ENCODE measurements at regions not wholly inside any gene's neighbourhood (a gene's known extent, or its start where the extent isn't known, plus 50 kb on each side); places are given as distances from the start of the nearest gene placed in this dataset.
A peak's percentile ranks its signal among the peaks of the same experiment; 100 is the strongest.

DNA sequence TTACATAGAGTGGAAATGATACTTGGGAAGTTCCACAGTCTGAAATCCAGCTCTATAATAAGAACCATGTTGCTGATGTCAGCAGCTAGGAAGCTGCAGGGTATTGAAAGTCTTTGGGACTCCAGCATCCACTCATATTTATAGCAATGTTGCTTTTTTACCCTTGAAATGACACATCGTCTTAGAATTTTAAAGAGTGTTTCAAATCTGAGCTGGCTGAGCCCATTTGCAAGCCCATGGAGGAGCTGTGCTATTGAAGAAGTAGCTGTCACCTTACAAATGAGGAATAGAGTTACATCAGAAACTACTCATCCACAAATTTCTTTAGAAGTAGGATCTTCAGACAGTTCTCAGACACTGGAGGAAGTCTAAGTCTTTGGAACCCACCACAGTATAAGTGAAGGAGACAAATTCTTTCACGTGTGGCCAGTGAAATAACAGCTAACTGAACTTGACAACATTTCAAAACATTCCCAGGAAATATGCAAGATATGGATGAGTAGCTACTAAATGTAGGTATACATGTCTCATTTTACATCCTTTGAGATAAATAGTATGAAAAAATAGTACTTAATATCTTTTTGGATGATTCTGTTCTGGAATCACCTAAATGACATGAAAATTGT is 203.6 kb downstream of the ZNF365 start (continued):
- TF ChIP-seq, protein P1, sequence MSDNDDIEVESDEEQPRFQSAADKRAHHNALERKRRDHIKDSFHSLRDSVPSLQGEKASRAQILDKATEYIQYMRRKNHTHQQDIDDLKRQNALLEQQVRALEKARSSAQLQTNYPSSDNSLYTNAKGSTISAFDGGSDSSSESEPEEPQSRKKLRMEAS (IDR thresholded peaks at IDR 0.05; ENCODE audit: low read depth) = no peak
- TF ChIP-seq TCF12 (IDR thresholded peaks at IDR 0.05) (peak; percentile 22; the same call in 1 of the 2 replicates), RXRA (IDR thresholded peaks at IDR 0.05; ENCODE audit: borderline replicate concordance, low read depth) (0 out of 2 replicates have a peak, but pooled peaks have one; percentile 9), GATA2 (CRISPR knock-in tag; IDR thresholded peaks at IDR 0.05) (no peak), MEF2A (IDR thresholded peaks at IDR 0.05; ENCODE audit: borderline replicate concordance, low read depth) (peak; percentile 51; the same call in 1 of the 2 replicates)

DNA sequence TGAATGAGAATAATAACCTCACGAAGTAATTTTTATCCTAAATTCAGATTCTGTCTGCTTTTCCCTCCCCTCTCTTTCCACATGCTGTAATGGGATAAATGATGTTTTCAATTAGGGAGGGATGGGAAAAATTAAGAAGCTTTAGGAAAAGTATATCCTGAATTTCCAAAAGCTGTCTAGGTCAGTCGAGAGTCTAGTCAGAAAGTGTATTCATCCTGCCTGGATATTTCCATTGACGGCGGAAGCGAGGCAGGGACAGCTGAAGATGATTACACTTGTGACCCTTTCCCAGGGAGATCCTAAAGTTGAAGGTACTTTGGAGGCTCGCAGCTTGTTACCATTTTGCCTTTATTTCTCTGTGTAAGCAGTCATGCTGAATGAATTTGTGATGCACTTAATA is 204.1 kb downstream of the ZNF365 start:
- Histone ChIP-seq H2AFZ (ENCODE audit: low read depth) (no peak overlapping the region), H3K27ac (ENCODE audit: low read depth in 2 of 2, low read length in 1 of 2) (peak overlapping the region; percentile 79), H3K9ac (peak overlapping the region; percentile 24; the same call in 1 of the 2 replicates), H3K79me2 (ENCODE audit: insufficient read depth) (no peaks in the 10 kb centered on the region), H3K9me3 (no peaks in the 10 kb centered on the region), H3K4me3 (ENCODE audit: low read depth in 2 of 2, low read length in 1 of 2) (no peak overlapping the region), H4K20me1 (ENCODE audit: insufficient read depth) (no peaks in the 10 kb centered on the region), H3K36me3 (replicated peaks in 1 of 2; ENCODE audit: control insufficient read depth in 1 of 2, insufficient read depth in 2 of 2, low read length in 1 of 2) (no peaks in the 10 kb centered on the region), H3K4me1 (ENCODE audit: control insufficient read depth in 1 of 2, insufficient read depth in 2 of 2, low read depth in 1 of 2, low read length in 1 of 2) (peaks cover 0 to 39% of the 10 kb centered on the region in 2 experiments; a peak in 3 of 4 replicates), H3K9me2 (no peaks in the 10 kb centered on the region), H3K27me3 (ENCODE audit: insufficient read depth) (no peaks in the 10 kb centered on the region), H3K4me2 (peak overlapping the region; percentile 22), H3F3A (replicated peaks; ENCODE audit: insufficient read depth) (peaks cover 32% of the 10 kb centered on the region)
- DNase-seq = no peak
- CTCF ChIA-PET = interaction anchor here (1.0 to 3.4 kb wide), 6 partner anchors 15 to 407 kb away, joined by 3 to 10 read pairs (median 4); no protein-coding TSS in a partner anchor
- POLR2A ChIA-PET = no interaction called here
- TF ChIP-seq TCF12 (IDR thresholded peaks at IDR 0.05) (no peak), TEAD4 (IDR thresholded peaks at IDR 0.05; ENCODE audit: borderline replicate concordance, insufficient read depth) (no peak), TAF1 (IDR thresholded peaks at IDR 0.05; ENCODE audit: borderline replicate concordance, low read depth, low read length) (no peak), EP300 (IDR thresholded peaks at IDR 0.05; ENCODE audit: borderline replicate concordance in 1 of 2, low read depth in 1 of 2, low read length in 1 of 2) (no peak), MEF2A (IDR thresholded peaks at IDR 0.05; ENCODE audit: borderline replicate concordance, low read depth) (no peak), RFX5 (IDR thresholded peaks at IDR 0.05; ENCODE audit: low read length) (no peak), RAD21 (IDR thresholded peaks at IDR 0.05; ENCODE audit: low read length) (no peak), GATA2 (CRISPR knock-in tag; IDR thresholded peaks at IDR 0.05) (no peak), GABPA (IDR thresholded peaks at IDR 0.05; ENCODE audit: low read depth) (no peak), ELF1 (IDR thresholded peaks at IDR 0.05) (no peak), EZH2phosphoT487 (IDR thresholded peaks at IDR 0.05; ENCODE audit: borderline replicate concordance, low read depth) (no peak)
- TF ChIP-seq, protein P2, sequence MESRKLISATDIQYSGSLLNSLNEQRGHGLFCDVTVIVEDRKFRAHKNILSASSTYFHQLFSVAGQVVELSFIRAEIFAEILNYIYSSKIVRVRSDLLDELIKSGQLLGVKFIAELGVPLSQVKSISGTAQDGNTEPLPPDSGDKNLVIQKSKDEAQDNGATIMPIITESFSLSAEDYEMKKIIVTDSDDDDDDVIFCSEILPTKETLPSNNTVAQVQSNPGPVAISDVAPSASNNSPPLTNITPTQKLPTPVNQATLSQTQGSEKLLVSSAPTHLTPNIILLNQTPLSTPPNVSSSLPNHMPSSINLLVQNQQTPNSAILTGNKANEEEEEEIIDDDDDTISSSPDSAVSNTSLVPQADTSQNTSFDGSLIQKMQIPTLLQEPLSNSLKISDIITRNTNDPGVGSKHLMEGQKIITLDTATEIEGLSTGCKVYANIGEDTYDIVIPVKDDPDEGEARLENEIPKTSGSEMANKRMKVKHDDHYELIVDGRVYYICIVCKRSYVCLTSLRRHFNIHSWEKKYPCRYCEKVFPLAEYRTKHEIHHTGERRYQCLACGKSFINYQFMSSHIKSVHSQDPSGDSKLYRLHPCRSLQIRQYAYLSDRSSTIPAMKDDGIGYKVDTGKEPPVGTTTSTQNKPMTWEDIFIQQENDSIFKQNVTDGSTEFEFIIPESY (IDR thresholded peaks at IDR 0.05; ENCODE audit: borderline replicate concordance, low read depth) = no peak
- TF ChIP-seq, protein P1 (IDR thresholded peaks at IDR 0.05; ENCODE audit: low read depth) = no peak
- WGBS (ENCODE audit: low lambda C conversion rate) = 52% methylated on average over 6 of the region's 6 CpGs

All from SK-N-SH (cell line).